GM19238 (cell line): ENCODE measurements at regions not wholly inside any gene's neighbourhood (a gene's known extent, or its start where the extent isn't known, plus 50 kb on each side); places are given as distances from the start of the nearest gene placed in this dataset.
"Not testable (repeated sequence)": the region's sequence is repeated elsewhere in the genome, so short reads cannot be mapped to it uniquely, and the experiment has no call there.

ENCODE experiments used
- DNase-seq: peaks from one replicate; pipeline ENCODE4 v3.0.0; 2011; ENCODE audit warnings: low spot score; ENCODE audit not compliant: insufficient read length

DNA sequence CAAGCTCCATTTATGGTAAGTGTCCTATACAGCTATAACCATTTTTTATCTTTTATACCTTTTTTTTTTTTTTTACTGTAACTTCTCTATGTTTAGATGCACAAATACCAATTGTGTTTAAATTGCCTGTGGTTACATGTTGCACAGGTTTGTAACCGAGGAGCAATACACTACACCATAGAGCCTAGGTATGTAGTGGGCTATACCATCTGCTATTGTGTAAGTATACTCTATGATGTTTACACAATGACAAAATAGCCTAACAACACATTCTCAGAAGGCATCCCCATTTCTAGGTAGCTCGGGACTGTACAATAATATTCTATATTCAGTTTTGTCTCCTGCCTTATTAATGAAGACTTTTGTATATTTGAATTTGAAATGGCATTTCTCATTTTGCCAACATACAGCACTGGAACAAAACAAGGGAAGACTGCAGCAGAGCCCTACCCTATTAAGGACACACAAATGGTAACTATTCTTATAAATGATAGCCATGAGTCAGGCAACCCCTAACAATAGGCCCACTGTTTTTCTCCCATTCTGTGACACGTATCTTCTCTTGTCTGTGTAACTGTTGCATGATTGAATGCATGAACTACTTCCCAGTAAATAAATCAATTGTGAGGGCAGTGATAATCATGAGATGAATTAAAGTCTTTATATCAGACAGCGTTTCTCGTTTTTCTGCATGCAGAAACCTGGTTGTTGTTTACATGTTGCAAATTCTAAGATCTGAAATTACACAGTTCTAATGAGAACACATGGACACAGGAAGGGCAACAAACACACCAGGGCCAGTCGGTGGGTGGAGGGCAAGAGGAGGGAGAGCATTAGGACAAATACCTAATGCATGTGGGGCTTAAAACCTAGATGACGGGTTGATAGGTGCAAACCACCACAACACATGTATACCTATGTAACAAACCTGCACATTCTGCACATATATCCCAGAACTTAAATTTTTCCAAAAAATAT lies 173.9 kb downstream of the EPM2A start:
- no peak for DNase-seq

DNA sequence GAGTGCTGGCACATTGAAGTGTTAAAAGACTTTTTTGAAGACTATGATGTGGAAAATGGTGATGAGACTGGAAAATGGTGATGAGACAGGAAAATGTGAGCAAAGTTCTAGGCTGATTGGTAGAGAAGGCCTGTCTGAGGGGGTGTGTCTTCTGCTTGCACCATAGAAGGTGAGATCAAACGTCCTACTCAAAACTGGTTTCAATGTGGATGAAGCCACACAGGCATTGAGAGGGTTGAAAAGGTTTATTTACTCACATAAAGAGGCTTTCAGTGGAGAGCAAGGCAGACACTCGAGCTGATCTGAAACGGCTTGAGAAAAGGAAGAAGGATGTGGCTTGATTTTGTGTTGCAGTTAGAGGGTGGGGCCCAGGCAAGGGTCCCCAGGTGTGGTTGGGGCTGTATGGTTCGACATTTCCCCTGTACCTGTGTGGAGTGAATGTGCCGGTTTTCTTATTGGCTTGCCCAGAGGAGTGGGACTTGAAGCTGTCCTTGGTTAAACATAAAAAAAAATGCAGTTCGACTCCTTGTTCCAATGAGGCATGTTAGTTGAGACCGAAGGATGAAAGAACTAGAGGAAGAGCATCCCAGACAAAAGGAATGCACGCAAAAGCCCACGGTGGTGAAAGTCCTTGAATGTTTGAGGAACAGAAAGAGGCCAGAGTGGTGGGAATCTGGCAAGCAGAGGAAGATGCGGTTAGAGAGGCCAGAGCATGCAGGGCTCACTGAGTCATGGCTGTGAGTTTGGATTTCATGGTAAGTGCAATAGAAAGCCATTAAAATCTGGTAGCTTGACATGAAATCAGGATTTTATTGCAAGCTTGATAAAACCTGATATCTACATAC lies 172.3 kb downstream of the EPM2A start:
- no peak for DNase-seq

- DNase-seq = no peak
Observed at GRCh38 chr6:145564553-145564952, 170.8 kb downstream of the EPM2A start.

DNA sequence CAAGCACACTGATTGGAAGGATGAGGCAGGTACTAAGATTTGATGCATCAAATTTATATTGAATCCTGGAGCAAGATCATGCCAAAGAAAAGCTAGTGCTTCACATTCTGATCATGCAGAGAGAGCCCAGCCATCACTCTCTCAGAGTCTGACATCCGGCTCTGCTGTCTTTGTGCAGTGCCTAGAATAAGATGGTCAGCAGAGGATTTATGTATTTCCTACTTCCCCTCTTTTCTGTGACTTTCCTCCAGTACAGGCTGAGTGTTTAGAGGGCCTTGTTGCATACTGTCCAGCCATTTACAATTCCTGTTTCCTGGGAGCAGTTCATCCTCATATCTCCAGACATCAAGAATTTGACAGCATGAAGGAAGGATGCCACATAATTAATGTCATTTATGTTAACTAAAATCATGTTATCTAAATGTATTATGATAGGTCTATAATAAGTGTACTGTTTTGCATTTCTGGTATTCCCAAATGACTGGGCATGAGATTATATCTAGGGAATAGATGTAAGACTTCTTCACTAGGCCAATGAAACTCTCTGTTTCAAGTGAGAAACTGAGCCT lies 167.6 kb downstream of the EPM2A start:
- DNase-seq = no peak

DNA sequence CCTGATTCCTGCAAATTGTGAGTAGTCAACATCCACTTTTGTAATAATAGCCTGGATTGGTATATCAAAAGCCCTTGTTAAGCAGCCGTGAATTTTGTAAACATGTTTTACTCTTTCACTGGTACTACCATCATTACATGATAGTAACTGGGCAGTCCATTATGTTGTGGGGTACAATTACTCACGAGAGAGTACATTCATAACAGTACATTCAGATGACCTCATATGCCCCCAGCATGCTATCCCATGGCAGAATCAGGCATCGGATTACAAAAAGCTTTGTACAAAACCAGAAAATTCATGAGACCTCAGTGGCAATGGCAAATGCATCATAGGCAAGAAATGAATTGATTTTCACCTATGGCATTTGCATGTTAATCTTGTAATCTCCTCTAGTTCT lies 166.2 kb downstream of the EPM2A start:
- no peak for DNase-seq

GRCh38 chr6:145570336-145570735 lies 165.0 kb downstream of the EPM2A start:
- DNase-seq = not testable (repeated sequence)

GRCh38 chr6:145574269-145574668 lies 161.1 kb downstream of the EPM2A start:
- DNase-seq = not testable (repeated sequence)
